ENCODE measurements at regions not wholly inside any gene's neighbourhood (a gene's known extent, or its start where the extent isn't known, plus 50 kb on each side); places are given as distances from the start of the nearest gene placed in this dataset.

DNA sequence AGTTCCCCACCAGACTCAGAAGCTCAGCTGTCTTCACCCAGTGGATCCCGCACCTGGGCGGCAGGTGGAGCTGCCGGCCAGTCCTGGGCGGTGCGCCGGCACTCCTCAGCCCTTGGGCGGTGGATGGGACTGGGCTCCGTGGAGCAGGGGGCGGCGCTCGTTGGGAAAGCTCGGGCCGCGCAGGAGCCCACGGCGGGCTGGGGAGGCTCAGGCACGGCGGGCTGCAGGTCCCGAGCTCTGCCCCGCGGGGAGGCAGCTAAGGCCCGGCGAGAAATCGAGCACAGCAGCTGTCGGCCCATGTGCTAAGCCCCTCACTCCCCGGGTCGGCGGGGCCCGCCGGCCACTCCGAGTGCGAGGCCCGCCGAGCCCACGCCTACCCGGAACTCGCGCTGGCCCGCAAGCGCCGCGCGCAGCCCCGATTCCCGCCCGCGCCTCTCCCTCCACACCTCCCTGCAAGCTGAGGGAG is 560.0 kb downstream of the BRINP1 start:
- no peak for DNase-seq

GRCh38 chr9:118829334-118829733 is 539.9 kb downstream of the BRINP1 start:
- DNase-seq = no peak

- DNase-seq = no peak
These were observed 536.9 kb downstream of the BRINP1 start for GRCh38 chr9:118832371-118832770.

DNA sequence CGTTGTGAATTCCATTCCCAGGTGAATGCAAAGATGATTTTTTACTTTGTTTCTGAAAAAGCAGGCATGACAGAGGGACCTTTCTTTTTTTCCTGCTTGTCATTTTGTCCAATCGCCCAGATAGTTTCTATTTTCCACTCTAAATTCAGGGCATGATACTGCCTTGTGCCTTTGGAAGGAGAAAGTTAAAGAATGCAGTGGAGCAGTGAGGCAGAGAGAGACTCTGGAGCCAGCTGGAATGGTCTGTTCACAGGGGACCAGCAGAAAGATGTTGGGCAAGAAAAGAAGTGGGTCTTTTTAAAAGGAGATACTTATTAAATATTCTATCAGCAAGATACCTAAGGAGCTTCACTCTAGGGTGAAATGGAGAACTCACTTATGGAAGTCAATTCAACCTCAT is 532.3 kb downstream of the BRINP1 start:
- DNase-seq = no peak

- DNase-seq = no peak
These were observed 497.7 kb downstream of the BRINP1 start for GRCh38 chr9:118871531-118871930.

DNA sequence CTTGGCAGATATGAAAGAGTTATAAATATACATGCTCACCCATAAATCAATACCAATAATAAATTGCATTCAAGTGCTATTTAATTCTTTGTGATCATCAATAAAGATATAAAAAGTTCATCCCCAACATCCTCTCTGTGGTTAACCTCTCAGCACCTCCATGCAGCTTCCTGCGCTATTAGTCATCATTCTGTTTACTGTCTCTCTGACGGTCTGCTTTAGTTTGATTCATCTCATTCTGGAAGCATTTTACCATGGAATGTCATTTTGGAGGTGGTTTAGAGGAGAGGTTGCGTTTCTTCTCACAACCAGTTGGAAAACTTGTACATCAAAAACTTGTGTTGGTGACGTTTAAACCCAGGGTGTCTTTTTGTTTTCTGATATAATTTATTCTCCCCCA is 486.6 kb downstream of the BRINP1 start:
- DNase-seq = no peak

GRCh38 chr9:118883411-118883810 is 485.8 kb downstream of the BRINP1 start:
- no peak for DNase-seq

DNA sequence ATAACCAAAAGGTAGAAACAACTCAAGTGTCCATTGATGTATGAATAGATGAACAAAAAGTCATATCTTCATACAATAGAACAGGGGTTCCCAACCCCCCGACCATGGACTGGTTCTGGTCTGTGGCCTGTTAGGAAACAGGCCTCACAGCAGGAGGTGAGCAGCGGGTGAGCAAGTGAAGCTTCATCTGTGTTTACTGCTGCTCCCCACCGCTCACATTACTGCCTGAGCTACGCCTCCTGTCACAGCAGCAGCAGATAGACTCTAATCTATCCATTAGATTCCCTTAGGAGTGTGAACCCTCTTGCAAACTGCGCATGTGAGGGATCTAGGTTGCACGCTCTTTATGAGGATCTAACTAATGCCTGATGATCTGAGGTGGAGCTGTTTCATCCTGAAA is 478.0 kb downstream of the BRINP1 start:
- DNase-seq = no peak

GRCh38 chr9:118896324-118897000 is 472.8 kb downstream of the BRINP1 start:
- DNase-seq = no peak

DNA sequence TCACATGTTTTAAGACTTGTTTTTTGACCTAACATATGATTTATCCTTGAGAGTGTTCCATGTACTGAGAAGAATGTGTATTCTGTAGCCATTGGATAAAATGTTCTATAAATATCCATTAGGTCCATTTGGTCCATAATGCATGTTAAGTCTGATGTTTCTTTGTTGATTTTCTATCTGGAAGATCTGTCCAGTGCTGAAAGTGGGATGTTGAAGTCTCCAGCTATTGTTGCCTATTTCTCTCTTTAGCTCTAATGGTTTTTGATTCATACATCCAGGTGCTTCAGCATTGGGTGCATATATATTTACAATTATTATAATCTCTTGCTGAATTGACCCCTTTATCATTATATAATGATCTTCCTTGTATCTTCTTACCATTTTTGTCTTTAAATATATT is 451.1 kb downstream of the BRINP1 start:
- no peak for DNase-seq

DNA sequence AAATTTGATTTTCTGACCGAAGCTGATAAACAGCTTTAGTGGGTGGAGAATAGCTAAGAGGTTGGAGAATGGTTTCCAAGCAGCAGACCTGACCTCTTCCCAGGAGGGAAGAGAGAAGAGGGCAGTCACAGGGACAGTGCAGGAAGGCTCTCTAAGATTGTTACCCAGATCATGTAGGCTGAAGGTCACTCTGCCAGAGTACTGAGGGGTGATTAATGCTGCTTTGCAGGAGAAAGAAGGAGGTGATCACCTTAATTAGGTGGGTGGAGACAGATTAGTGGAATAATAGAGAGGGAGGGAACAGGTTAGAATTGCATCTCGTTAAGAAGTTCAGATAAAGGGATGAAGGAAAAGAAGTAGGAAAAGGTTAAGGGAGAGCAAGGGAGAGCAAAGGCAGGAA is 440.5 kb downstream of the BRINP1 start:
- DNase-seq = no peak

GRCh38 chr9:118929287-118929686 is 439.9 kb downstream of the BRINP1 start:
- no peak for DNase-seq

DNA sequence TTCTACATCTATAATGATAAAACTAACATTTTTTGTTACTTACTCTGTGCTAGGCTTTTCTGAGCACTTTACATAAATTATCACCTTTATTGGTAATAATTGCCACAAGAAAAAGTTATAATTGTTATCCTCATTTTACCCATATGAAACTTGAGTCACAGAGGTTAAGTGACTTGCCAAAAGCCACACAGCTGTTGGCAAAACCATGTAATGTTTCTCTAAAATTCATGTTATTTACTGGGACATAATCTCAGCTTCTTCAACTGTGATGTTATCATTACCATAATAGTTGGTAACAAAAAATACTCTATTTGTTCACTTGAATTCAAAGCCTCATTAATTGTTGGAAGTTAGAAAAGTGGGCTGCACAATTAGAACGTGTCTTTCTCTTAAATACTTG is 437.3 kb downstream of the BRINP1 start:
- no peak for DNase-seq

DNA sequence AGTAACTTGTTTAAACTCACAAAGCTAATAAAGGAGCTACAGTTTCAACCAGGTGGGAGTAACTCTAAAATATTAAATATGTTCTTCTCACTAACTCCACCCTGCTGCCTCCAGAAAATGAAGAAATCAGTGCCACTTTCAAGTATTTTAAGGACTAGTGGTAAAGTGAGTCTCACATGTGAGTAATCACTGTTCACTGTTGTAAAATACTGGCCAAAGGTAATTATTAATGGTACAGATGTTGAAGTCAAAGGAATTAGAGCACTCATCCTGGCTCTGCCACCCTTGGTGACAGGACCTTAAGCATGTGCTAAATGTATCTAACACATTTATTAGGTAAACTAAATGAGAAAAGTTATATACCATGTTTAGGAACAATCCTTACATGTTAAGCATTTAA is 430.7 kb downstream of the BRINP1 start:
- no peak for DNase-seq

GRCh38 chr9:118940473-118940872 is 428.8 kb downstream of the BRINP1 start:
- DNase-seq = no peak

DNA sequence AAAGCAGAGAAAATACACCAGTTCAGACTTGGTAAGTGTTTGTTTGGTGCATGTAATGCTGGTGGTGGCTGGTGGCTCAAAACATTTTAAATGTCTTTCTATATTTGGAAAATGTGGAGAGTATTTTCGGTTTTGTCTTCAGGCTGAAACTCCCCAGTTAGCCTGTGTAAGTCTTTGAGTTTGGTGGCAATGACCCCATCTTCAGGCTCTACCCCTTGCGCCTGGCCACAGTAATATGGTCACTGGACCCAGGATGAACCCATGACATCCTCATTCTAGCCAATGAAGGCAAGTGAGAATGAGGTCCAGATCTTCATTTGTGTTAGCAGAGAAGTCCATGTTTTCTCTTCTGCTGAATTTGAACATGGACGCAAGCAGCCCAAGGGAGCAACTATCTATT is 422.6 kb downstream of the BRINP1 start:
- no peak for DNase-seq

- DNase-seq = no peak
These were observed 414.4 kb downstream of the BRINP1 start for GRCh38 chr9:118954857-118955256.

DNA sequence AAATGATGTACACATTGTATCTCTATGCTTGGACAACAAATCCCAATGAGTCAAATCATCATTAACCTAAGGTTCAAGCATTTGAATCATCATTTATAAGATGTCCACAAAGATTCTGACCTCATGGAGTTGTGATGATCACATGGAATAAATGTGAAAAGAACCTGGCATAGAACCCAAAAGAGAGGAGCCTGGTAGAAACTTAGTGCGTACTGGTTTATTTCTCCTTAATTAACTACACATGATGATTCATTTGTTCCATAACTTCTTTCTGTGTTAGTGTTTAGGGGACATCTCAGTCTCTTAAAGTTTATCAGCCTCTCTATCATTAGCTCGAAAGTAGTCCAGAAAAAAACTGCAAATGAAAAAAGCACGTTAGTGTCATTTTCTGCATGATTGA is 411.6 kb downstream of the BRINP1 start:
- DNase-seq = no peak

- DNase-seq = no peak
These were observed 409.9 kb downstream of the BRINP1 start for GRCh38 chr9:118959366-118959765.

GRCh38 chr9:118961857-118962256 is 407.4 kb downstream of the BRINP1 start:
- no peak for DNase-seq

DNA sequence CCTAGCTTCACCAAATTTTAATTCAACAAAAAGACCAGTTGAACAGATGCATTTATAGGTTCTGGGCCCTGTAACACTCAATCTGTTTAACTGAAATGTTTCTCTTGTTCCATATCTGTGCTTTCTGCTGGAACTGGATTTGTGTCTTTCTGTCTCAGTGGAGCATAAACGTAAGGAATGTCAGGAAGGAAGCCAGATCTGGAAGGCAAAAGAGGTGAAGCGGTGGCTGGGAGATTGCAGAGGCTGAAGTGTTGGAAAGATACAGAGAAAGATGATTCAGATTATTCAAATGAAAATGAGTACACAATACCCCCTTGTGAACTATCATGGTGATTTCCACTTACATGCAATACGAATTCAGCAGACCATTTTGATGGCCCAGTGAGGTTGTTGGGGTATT is 406.8 kb downstream of the BRINP1 start:
- no peak for DNase-seq

DNA sequence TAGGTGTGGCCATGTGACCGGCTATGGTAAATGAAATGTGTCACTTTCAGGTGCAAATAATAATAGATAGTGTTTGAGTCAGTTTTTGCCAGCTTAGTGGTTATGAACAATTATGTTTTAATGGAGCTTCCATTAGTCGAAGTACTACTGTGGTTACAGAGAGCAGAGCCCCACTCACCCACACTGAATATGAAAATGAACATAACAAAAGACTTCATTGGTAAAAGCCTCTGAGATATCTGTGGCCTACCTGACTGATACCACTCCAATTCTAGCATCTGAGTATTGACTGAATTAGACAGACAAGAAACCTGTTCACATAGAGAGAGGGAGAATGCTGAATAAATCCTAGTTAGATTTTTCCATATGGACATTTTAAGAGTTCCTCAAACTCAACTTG is 405.6 kb downstream of the BRINP1 start:
- no peak for DNase-seq

DNA sequence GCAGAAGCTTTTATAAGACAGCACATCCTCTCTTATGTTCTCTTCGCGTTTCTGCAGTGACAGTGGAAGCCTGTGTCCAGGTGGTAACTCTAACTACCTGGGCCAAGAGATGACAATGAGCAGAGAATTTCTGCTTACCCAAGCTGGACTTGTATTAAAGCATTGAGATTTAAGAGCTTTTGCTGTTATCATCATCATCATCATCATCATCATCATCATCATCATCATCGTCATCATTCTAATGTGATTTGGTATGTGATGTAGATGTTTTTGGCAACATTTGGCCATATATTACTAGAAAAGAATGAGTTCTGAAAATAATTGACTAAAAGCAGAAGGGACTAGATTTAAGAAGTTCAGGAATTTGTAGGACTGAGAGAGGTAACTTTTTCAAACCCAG is 401.3 kb downstream of the BRINP1 start:
- DNase-seq = no peak

DNA sequence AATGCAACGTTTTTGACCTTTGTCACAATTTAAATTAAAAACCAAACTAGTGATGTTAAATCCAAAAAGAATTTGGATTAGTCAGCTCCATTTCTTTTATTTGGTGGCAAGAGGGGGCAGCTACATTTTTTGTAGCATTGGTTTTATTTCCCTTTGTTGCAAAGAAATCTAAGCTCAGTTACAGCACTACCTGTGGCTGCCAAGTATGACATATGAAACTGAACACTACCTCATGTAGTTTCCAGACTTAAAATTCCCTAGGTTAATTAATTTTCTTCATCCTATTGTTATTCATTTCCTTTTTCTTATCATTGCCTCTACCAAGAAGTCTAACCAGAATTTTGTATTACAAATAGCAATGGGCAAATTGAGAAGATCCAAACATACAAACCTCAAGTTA is 393.5 kb downstream of the BRINP1 start:
- no peak for DNase-seq

GRCh38 chr9:118976160-118976559 is 393.1 kb downstream of the BRINP1 start:
- no peak for DNase-seq

DNA sequence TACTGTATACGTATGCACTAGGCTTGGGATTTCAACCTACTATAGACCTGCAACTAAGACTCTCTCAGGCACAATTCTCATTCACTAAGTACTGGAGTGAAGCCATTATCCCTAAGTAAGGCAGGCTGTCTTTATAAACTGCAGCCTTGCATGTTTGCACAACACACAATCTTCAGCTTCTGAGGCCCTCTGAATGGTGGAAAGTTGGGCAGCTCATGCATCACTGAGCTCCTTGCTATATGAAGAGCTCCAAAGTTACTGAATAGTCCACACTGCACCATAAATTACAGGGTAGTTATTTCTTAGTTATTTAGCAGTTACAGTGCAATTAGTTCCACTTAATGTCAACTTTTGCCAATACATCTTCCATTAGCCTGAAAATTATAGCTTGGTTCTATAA is 384.6 kb downstream of the BRINP1 start:
- DNase-seq = no peak
